ENCODE measurements at regions not wholly inside any gene's neighbourhood (a gene's known extent, or its start where the extent isn't known, plus 50 kb on each side); places are given as distances from the start of the nearest gene placed in this dataset.

GRCh38 chr9:105963343-105964099, 269.2 kb downstream of the TMEM38B start:
- no peak overlapping the region for H4K8ac ChIP-seq (ENCODE audit: extremely low read depth, insufficient read depth, low read length)
- no peak overlapping the region for H3K56ac ChIP-seq (replicated peaks; ENCODE audit: insufficient read length, low read depth, low read length)
- H3K18ac ChIP-seq (ENCODE audit: extremely low read depth, low read length), result no peak overlapping the region
- no peak for TF ChIP-seq CHD1 (IDR thresholded peaks at IDR 0.05; ENCODE audit: low read depth, low read length)
- no peak for TF ChIP-seq CTBP2 (IDR thresholded peaks at IDR 0.05; ENCODE audit: borderline replicate concordance, insufficient read depth, insufficient read length, low read length)
- TF ChIP-seq POU5F1 (IDR thresholded peaks at IDR 0.05; ENCODE audit: low read depth, low read length), result no peak
- TF ChIP-seq ATF2 (IDR thresholded peaks at IDR 0.05; ENCODE audit: low read length), result no peak
- H3K9ac ChIP-seq (replicated peaks in 1 of 4; ENCODE audit: extremely low read depth in 1 of 4, low read depth in 3 of 4, low read length in 3 of 4), result no peak overlapping the region
- no peak overlapping the region for H3K14ac ChIP-seq (ENCODE audit: insufficient read length)
- no peak overlapping the region for H4K5ac ChIP-seq (ENCODE audit: insufficient read length, low read depth, low read length)
- H3K36me3 ChIP-seq (ENCODE audit: control insufficient read depth in 2 of 4, insufficient read depth in 4 of 4, low read length in 3 of 4), result no peaks in the 10 kb centered on the region
- H3K4me3 ChIP-seq (ENCODE audit: extremely low read depth in 1 of 4, insufficient read depth in 2 of 4, low read depth in 3 of 4, low read length in 4 of 4), result no peak overlapping the region
- H3K4me2 ChIP-seq (ENCODE audit: insufficient read depth in 1 of 2, low read depth in 2 of 2, low read length in 2 of 2), result no peak overlapping the region
- no peak overlapping the region for H2AFZ ChIP-seq (ENCODE audit: low read length)
- no peak overlapping the region for H2AK5ac ChIP-seq (ENCODE audit: low read depth, low read length)
- no peaks in the 10 kb centered on the region for H3K27me3 ChIP-seq (replicated peaks in 1 of 4; ENCODE audit: control insufficient read depth in 3 of 4, extremely low read depth in 1 of 4, insufficient read depth in 3 of 4, low read length in 3 of 4)
- H3K79me2 ChIP-seq (ENCODE audit: control insufficient read depth in 1 of 2, insufficient read depth in 2 of 2, low read length in 2 of 2), result no peaks in the 10 kb centered on the region
- FAIRE-seq, result no peak
- ChIA-PET POLR2A (ENCODE audit: partially characterized antibody) (no interaction called here), CTCF (ENCODE audit: partially characterized antibody) (interaction anchor here (1.0 to 1.7 kb wide), 2 partner anchors 16 to 38 kb away, joined by 3 to 5 read pairs; no protein-coding TSS in a partner anchor)
- no peak overlapping the region for H2BK12ac ChIP-seq (ENCODE audit: low read depth, low read length)
- no peak for DNase-seq (ENCODE audit: low read depth in 1 of 2, low spot score in 2 of 2)
- H4K91ac ChIP-seq (replicated peaks; ENCODE audit: insufficient read length, low read length), result no peak overlapping the region
- no peaks in the 10 kb centered on the region for H3K23me2 ChIP-seq (ENCODE audit: low read depth, low read length)
- H2BK120ac ChIP-seq (replicated peaks; ENCODE audit: low read depth, low read length), result no peak overlapping the region
- no peaks in the 10 kb centered on the region for H3K9me3 ChIP-seq (ENCODE audit: insufficient read depth in 2 of 2, low read depth in 1 of 2, low read length in 1 of 2)
- no peaks in the 10 kb centered on the region for H4K20me1 ChIP-seq (replicated peaks in 1 of 2; ENCODE audit: control insufficient read depth in 1 of 2, insufficient read depth in 2 of 2, low read length in 2 of 2)
- no peak overlapping the region for H2BK5ac ChIP-seq (ENCODE audit: low read depth, low read length)
- H2BK15ac ChIP-seq (ENCODE audit: low read length), result no peak overlapping the region
- H3K4me1 ChIP-seq (replicated peaks in 1 of 4; ENCODE audit: control insufficient read depth in 3 of 4, insufficient read depth in 4 of 4, low read length in 3 of 4), result no peaks in the 10 kb centered on the region; a peak in 1 of 7 replicates
- H3K27ac ChIP-seq (ENCODE audit: low read depth, low read length), result no peak overlapping the region
- WGBS, 2 experiments (ENCODE audit: extremely low coverage in 1 of 2, insufficient coverage in 1 of 2, insufficient read length in 1 of 2, insufficient replicate concordance in 2 of 2, low coverage in 1 of 2, low lambda C conversion rate in 2 of 2, missing lambda C conversion rate in 1 of 2), result 88% methylated on average over 4 of the region's 4 CpGs; no CpG with 5 or more reads in 1 of the 2 experiments
- no peaks in the 10 kb centered on the region for H3K79me1 ChIP-seq (ENCODE audit: low read depth, low read length)
- no peak overlapping the region for H3K23ac ChIP-seq (ENCODE audit: insufficient read length)
- H3K4ac ChIP-seq (replicated peaks; ENCODE audit: insufficient read length, low read depth, low read length), result no peak overlapping the region
- H2BK20ac ChIP-seq (ENCODE audit: low read length), result no peak overlapping the region

All from H1 (cell line).